Caco-2 (cell line): ENCODE measurements at regions not wholly inside any gene's neighbourhood (a gene's known extent, or its start where the extent isn't known, plus 50 kb on each side); places are given as distances from the start of the nearest gene placed in this dataset.

Experiments
- BruUV-seq: library from RNA; stranded (reverse); fragments of 400-500 nt; replicated peaks from 2 replicates; lab custom pipeline; 2021; lab: Mats Ljungman, UMichigan
- CTCF ChIA-PET: fragments of 300-600 bp; sonication (Branson Sonifier 250); formaldehyde crosslinking; loops from one replicate; lab custom pipeline; 2022; ENCODE audit warnings: antibody characterized with exemption; lab: Charles Lee
- POLR2A ChIA-PET: fragments of 300-600 bp; sonication (Branson Sonifier 250); formaldehyde crosslinking; loops from one replicate; lab custom pipeline; 2022; ENCODE audit warnings: antibody characterized with exemption; lab: Charles Lee
- DNase-seq, 2 experiments: peaks; one replicate each; pipeline versions ENCODE4 v3.0.0 to v3.0.0-alpha.2; 2020 to 2022
- H3K27me3 ChIP-seq: replicated peaks from 2 replicates; pipeline ENCODE4 v1.6.0; 2011; ENCODE audit warnings: low read length; ENCODE audit not compliant: control insufficient read depth, insufficient read depth
- H3K36me3 ChIP-seq: 2 replicates; pipeline ENCODE4 v1.5.1; 2011; ENCODE audit warnings: low read length; ENCODE audit not compliant: control insufficient read depth, insufficient read depth
- H3K4me1 ChIP-seq: fragments of 250-450 bp; sonication (Bioruptor Pico); 2 replicates; pipeline ENCODE4 v1.5.1; 2020; ENCODE audit warnings: mild to moderate bottlenecking
- H3K4me3 ChIP-seq: 2 replicates; pipeline ENCODE4 v1.5.1; 2011; ENCODE audit warnings: low read depth, mild to moderate bottlenecking, control low read depth, low read length
- H3K9me3 ChIP-seq: fragments of 250-450 bp; sonication (Bioruptor Pico); 2 replicates; pipeline ENCODE4 v1.5.1; 2020; ENCODE audit warnings: mild to moderate bottlenecking, moderate library complexity
- H3K27ac Mint-ChIP-seq: one replicate; pipeline ENCODE4 v1.8.0; 2022; ENCODE audit warnings: mixed read lengths; ENCODE audit not compliant: unreplicated experiment
- H3K27me3 Mint-ChIP-seq: one replicate; pipeline ENCODE4 v1.8.0; 2022; ENCODE audit warnings: mixed read lengths; ENCODE audit not compliant: insufficient read depth, unreplicated experiment
- H3K36me3 Mint-ChIP-seq: one replicate; pipeline ENCODE4 v1.8.0; 2022; ENCODE audit warnings: mild to moderate bottlenecking, mixed read lengths; ENCODE audit not compliant: insufficient read depth, unreplicated experiment
- H3K4me1 Mint-ChIP-seq: one replicate; pipeline ENCODE4 v1.8.0; 2022; ENCODE audit warnings: low read depth, mixed read lengths; ENCODE audit not compliant: unreplicated experiment
- H3K4me3 Mint-ChIP-seq: one replicate; pipeline ENCODE4 v1.8.0; 2022; ENCODE audit warnings: mild to moderate bottlenecking, moderate library complexity, mixed read lengths; ENCODE audit not compliant: unreplicated experiment
- H3K9me3 Mint-ChIP-seq: one replicate; pipeline ENCODE4 v1.8.0; 2022; ENCODE audit warnings: mixed read lengths; ENCODE audit not compliant: unreplicated experiment
- CTCF ChIP-seq, 2 experiments: fragments of 200-600 bp in 1 of 2; IDR thresholded peaks; 1 replicate in 1 of 2; 2 replicates in 1 of 2; pipeline versions ENCODE4 v1.5.1 to v1.8.0; 2011 to 2022; ENCODE audit warnings: antibody characterized with exemption in 1 of 2, control low read depth in 1 of 2, inconsistent platforms in 1 of 2, low read depth in 1 of 2, low read length in 1 of 2, mild to moderate bottlenecking in 1 of 2, moderate library complexity in 1 of 2; ENCODE audit not compliant: insufficient read depth in 1 of 2, severe bottlenecking in 1 of 2, unreplicated experiment in 1 of 2
- intact Hi-C: fragments of 100-400 bp; cut with micrococcal nuclease; formaldehyde crosslinking; loops from one replicate; pipeline ENCODE4 v1.10.0; 2022; ENCODE audit not compliant: unreplicated experiment

- Histone ChIP-seq H3K9me3 (no peaks in the 10 kb centered on the region), H3K4me3 (no peak overlapping the region), H3K4me1 (0 out of 2 replicates have a peak, but pooled peaks cover 3% of the 10 kb centered on the region), H3K36me3 (no peaks in the 10 kb centered on the region), H3K27me3 (no peaks in the 10 kb centered on the region)
- no peak overlapping the region for H3K27ac Mint-ChIP-seq
- H3K9me3 Mint-ChIP-seq, result no peaks in the 10 kb centered on the region
- H3K4me1 Mint-ChIP-seq, result no peaks in the 10 kb centered on the region
- no peak for DNase-seq
- intact Hi-C loops, result no loop called here
- H3K27me3 Mint-ChIP-seq, result peaks cover 3% of the 10 kb centered on the region
- H3K36me3 Mint-ChIP-seq, result no peaks in the 10 kb centered on the region
- ChIA-PET POLR2A (no interaction called here), CTCF (no interaction called here)
- TF ChIP-seq CTCF (IDR thresholded peaks at IDR 0.05; ENCODE audit: insufficient read depth in 1 of 2, low read depth in 1 of 2, low read length in 1 of 2, severe bottlenecking in 1 of 2, unreplicated experiment in 1 of 2), result no peak
- H3K4me3 Mint-ChIP-seq, result no peak overlapping the region
- no TSS peak for BruUV-seq
Measured at GRCh38 chr3:59339818-59340217, 290.0 kb upstream of the CFAP20DC start.

GRCh38 chr3:59338934-59339333 lies 289.1 kb upstream of the CFAP20DC start:
- BruUV-seq, result no TSS peak
- intact Hi-C loops, result no loop called here
- H3K9me3 Mint-ChIP-seq, result peaks cover 5% of the 10 kb centered on the region
- CTCF ChIA-PET, result no interaction called here
- Histone ChIP-seq H3K27me3 (no peaks in the 10 kb centered on the region), H3K4me3 (no peak overlapping the region), H3K36me3 (no peaks in the 10 kb centered on the region), H3K9me3 (no peaks in the 10 kb centered on the region), H3K4me1 (0 out of 2 replicates have a peak, but pooled peaks cover 3% of the 10 kb centered on the region)
- no peak overlapping the region for H3K27ac Mint-ChIP-seq
- no peak overlapping the region for H3K4me3 Mint-ChIP-seq
- no peak for DNase-seq
- no peaks in the 10 kb centered on the region for H3K4me1 Mint-ChIP-seq
- H3K36me3 Mint-ChIP-seq, result no peaks in the 10 kb centered on the region
- no peak for TF ChIP-seq CTCF (IDR thresholded peaks at IDR 0.05; ENCODE audit: insufficient read depth in 1 of 2, low read depth in 1 of 2, low read length in 1 of 2, severe bottlenecking in 1 of 2, unreplicated experiment in 1 of 2)
- peaks cover 3% of the 10 kb centered on the region for H3K27me3 Mint-ChIP-seq
- POLR2A ChIA-PET, result no interaction called here

- no peaks in the 10 kb centered on the region for H3K36me3 Mint-ChIP-seq
- Histone ChIP-seq H3K4me1 (0 out of 2 replicates have a peak, but pooled peaks cover 3% of the 10 kb centered on the region), H3K9me3 (no peaks in the 10 kb centered on the region), H3K4me3 (no peak overlapping the region), H3K36me3 (no peaks in the 10 kb centered on the region), H3K27me3 (no peaks in the 10 kb centered on the region)
- no peak for DNase-seq
- intact Hi-C loops, result no loop called here
- H3K4me1 Mint-ChIP-seq, result no peaks in the 10 kb centered on the region
- no peak for TF ChIP-seq CTCF (IDR thresholded peaks at IDR 0.05; ENCODE audit: insufficient read depth in 1 of 2, low read depth in 1 of 2, low read length in 1 of 2, severe bottlenecking in 1 of 2, unreplicated experiment in 1 of 2)
- POLR2A ChIA-PET, result no interaction called here
- BruUV-seq, result no TSS peak
- H3K4me3 Mint-ChIP-seq, result no peak overlapping the region
- no peaks in the 10 kb centered on the region for H3K27me3 Mint-ChIP-seq
- CTCF ChIA-PET, result no interaction called here
- peaks cover 17% of the 10 kb centered on the region for H3K9me3 Mint-ChIP-seq
- H3K27ac Mint-ChIP-seq, result no peak overlapping the region
Measured at GRCh38 chr3:59335338-59335737, 285.5 kb upstream of the CFAP20DC start.
